ENCODE measurements at regions not wholly inside any gene's neighbourhood (a gene's known extent, or its start where the extent isn't known, plus 50 kb on each side); places are given as distances from the start of the nearest gene placed in this dataset.

DNA sequence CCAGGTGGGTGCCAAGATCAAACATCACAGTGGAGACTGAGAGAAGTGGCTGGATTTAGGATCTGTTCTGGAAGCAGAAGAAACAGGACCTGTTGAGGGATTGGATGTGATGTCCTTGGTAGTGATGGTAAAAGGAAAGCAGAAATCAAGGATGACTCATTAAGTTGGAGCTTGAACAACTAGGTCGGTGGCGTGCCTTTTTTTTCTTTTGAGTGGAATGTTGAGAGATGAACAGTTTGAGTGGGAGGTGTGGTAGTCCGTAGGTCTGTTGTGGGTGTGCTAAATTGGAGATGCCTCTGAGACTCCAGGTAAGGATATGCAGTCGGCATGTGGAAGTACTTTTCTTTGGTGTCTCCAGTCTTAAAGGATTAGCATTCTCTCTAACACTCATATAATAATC lies 92.1 kb upstream of the IL12B start:
- peak in 1 of 51 donors; percentile 13 for DNase-seq

DNA sequence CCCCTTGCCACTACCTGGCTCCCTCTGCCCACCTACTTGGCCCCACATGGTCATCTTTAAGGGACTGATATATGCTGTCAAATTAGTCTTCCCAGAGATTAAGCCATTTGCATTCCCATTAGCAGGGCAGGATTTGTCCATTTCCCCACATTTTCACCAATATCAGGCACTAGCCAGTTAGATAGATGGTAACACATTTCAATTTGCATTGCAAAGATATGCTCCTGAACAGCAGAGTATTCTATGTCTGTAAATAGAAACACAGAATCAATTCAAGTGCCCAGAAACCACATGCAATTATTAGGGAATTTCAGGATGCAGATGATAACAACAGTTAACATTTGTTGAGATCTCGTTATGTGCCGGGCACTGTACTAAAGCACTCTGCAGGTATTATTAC lies 92.6 kb upstream of the IL12B start:
- DNase-seq, result no peak

DNA sequence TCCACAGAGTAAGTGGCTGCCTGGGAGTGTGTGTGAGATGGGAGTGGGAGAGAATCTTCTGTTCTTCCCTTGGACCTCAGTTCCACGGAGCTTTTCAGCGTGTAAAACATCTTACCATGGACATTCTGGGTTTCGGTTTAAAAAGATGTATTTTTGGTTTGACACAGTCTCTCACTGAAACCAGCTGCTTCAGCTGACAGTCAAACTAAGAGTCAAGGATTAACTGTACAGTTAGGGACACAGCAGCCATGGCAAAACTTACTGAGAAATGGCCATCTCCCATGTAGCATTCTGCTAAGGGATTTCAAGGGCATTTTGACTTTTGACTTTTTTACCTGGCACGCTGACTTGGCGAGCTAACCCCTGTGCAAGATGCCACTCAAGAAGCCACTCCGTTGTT lies 93.8 kb upstream of the IL12B start:
- no peak for DNase-seq

DNA sequence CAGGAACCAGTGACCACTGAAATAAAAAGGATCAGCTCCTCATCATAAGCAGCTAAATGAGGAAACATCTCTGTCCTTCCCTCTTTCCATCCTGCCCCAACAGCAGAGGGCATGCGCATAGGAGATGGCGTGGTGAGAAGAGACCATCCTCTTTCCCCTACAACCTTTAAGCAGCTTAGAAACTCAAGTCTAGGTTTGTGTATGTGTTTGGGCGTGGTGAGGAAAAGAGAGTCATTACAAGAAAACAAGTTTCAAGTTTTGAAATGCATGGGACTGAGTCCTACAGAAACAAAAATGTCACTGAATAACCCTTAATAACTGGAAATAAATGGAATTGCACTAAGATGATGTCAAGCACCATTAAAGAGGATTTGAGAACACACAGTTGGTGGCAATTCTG lies 96.4 kb upstream of the IL12B start:
- no peak for DNase-seq

DNA sequence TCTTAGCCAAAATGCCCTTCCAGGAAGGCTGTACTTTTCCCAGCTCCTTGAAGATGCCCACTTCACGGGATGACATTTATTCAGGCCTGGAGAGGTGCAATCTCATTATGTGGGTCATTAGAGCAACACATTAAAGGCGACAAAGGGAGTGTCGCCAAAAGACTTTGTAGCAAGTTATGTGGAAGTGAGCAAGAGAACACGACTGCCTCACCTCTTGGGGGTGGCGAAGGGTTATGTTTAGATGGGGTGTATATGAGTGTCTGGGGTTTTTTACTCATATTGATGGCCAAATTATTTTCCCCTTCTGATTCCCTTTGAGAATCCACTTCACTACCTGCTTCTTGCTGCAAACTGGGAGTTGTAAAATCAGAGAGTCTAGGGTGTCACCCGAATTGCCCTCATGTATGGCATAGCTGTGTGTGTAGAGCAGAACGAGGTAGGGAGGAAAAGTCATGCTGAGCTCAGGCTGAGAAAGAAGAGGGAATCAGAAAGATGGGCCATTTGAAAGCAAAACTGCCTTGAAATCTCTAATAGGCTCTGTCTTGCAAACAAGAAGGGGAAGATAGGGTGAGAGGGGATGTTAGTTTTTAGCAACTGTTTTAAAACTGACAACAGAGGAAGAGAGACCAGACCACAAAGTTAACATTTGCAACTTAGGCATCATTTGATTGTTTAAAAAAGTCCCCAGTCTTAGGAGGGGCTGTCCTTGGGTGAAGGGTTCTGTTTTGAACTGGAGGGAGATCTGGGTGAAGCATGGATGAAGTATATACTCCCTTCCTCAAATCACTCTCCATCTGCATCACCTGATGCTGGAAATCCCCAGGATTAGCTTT lies 97.1 kb upstream of the IL12B start:
- no peak for DNase-seq

DNA sequence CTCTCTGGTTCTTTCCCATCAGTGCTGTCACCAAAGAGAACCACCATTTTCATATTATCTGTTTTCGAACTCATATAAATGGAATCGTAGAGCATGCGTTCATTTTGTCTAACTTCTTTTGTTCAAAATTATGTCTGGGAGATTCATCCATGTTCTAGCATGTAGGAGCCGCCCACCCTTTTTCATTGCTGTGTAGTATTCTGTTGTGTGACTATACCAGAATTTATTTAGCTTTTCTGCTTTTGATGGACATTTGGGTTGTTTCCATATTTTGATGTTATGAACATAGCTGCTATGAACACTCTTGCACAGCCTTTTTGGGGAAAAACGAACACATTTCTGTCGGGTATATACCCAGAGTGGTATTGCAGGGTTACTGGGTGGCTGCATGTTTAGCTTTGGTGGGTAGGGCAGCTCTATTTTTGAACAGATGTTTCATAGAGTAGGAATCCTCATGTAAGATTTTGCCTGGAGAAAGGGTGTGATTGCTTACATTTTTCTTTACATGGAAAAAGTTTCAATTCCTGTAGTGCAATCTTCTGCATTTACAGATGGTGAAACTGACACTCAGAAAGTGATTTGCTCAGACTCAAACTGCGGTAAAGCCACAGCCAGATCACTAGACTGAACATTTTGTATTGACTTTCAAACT lies 100.2 kb upstream of the IL12B start:
- DNase-seq, result no peak

DNA sequence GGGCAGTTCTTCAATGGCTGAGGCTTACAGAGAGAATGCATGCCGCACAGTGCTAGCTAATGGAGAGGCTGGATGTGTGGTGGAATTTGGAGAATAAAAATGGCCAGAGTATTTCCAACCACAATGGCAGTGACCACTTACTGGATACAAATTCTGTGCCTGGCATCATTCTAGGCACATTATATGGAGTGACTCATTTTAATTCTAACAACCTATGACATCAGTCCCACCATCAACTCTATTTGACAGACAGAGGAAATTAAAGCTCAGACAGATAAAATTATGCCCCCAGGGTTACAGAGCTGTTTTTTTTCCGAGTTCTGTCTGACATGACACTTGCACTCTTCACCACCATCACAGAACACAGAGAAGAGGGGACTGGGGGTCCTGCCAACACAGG lies 105.6 kb upstream of the IL12B start:
- DNase-seq, result no peak

DNA sequence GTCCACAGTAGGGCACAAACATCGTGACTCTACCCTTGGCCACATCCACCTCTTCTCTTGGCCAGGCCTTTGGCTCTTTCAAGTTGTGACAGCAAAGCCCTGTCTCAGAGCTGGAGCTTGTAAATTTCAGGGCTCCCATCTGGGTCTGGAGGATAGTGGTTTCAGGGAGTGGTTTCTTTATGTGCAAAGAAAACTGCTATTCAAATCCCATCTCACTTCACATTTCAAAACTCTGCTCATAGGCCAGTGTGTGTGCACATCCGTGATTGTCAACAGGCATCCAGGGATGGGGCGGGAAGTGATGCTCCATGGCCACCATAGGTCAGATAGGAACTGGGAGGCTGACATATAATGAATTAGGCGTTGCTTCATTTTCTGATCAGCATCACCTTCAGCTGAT lies 107.8 kb upstream of the IL12B start:
- no peak for DNase-seq

DNA sequence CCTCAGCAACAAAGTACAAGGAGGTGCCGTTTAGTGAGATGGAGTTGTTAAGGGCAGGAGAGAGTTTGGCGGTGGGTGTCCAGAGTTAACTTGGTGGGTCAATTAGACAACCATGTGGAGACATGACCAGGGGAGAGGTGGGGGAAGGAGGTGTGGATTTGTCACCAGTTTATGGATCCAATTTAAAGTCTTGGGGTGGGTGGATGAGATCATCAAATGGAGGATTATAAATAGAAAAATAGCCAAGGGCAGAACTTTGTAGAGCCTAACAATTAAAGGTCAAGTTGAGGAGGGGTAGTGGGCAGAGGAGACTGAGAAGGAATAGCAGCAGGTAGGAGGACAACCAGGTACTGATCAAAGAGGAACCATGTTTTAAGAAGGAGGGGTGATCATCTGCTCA lies 108.7 kb upstream of the IL12B start:
- DNase-seq, result no peak

DNA sequence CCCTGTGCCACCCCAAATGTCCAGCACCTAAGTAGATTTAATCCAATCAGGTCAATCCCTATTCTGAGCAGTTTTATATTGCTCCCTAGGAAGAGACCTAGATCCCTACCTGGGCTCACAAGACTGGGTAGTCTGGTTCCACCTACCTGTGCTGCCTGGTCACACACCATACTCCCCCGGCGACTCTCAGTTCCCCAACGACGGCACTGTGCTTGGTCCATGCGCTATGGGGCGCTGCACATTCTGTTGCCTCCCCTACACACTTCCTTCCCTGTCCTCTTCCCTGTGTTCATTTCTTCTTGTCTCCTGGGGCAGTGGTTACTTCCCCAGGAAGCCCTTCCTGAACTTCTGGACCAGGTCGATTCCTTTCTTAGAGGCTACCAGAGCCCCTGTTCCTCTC lies 109.9 kb upstream of the IL12B start:
- DNase-seq, result no peak

DNA sequence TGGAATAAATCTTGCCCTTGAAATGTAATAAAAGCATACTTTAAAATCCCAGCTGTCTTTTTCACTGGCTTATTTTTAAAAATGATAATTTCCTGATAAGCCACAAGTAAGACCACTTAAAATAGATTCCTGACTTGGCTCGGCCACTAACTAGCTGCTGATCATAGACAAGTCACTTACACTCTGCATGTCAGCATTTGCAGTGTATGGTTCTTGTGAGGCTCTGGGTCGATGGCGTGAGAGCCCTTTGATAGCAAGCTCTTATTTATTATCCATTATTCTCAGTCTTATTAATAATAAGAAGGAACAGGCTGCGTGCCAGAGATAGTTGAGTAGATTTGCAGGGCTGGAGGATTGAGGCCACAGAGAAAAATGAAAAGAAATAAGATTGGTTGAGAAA lies 110.7 kb upstream of the IL12B start:
- DNase-seq, result no peak

DNA sequence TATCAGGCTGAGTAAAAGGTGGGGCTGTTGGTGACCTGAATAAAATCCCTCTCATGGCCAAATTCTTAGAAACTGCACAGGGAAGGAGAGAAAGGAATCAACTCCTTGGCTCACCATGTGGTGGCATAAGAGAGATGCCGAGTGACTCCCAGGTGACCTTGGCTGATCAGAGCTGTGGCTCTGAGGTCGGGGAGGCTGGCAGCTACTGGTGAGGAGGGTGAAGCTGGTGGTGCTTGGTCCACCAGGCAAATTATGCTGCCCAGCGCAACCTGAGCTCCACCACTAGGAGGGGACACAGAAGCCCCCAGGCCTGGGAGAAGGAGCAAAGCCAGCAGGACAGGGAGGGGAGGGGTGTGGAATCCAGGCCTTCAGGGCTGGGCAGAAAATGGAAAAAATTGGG lies 111.2 kb upstream of the IL12B start:
- no peak for DNase-seq

DNA sequence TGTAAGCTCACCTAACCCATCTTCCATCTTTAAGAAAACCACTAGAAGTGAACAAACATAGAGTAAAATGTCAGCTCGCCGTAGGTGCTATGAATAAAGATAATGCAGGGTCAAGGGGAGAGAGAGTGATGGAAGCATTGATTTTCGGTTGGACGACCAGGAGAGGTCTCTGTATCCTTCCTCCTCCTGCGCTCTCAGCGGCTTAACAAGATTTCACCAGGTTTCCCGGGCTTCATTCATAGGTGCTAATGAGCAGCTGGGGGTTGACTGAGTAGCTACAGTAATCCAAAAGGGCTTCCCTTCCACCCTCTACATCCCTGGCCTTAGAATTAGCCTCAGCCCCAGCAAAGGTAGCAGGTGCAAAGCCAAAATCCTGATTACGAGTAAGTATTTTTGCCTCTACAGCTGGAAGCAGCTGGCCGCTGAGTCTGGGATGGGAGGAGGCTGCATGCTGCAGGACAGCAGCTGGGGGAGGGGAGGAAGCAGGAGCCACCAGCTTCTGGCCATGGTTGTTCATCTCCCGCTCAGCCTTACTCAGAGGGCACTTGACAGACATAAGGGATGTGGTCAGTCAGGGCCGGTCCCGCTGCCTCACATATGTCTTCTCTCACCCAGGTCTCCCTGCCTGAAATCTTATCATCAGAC lies 112.0 kb upstream of the IL12B start:
- DNase-seq, result no peak

DNA sequence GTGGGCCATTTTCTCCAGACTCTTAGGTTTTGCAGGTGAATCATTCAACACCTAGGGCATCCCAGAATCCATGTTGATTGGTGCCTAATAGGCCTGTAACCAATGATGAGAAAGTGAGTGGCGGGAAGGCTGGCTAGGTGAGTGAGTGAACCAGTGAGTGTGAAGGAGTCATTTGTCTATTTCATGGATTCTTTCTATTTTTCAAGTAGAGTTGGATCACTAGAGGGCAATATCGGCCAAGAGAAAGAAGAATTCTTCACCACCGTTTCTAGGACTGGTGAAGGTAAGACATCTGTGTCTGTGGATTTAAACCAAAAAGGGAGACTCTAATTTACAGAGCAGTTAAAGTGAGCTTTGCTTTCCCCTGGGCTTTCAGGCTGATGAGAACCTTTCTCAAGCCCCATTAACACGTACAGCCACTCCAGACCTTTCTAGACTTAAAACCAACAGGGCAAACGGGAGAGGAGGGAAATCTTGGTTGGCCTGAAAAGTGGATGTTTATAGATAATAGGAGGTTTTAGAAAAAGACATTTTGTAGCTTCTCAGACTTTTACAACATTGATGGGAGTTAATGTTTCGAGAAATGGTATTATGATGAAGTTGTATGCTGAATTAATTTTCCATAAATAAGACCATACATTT lies 114.3 kb upstream of the IL12B start:
- DNase-seq, result peak in 2 of 51 donors; percentile 1 to 41

DNA sequence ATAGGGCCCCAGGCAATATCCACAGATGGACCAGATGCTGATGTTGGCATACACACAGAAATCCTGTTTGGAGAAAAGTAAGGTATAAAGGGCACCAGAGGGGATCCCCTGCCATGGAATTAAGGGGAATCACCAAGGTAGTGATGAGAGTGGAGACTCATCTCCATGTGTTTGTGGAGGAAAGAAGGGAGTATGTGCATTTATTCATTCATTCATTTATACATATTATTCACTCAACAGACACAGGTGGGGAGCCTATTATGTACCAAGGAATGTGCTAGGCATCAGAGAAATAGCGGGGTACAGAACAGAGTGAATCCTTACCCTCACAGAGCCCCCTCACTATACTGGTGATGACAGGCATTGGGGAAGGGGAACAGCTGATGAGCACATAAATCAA lies 116.8 kb upstream of the IL12B start:
- no peak for DNase-seq

DNA sequence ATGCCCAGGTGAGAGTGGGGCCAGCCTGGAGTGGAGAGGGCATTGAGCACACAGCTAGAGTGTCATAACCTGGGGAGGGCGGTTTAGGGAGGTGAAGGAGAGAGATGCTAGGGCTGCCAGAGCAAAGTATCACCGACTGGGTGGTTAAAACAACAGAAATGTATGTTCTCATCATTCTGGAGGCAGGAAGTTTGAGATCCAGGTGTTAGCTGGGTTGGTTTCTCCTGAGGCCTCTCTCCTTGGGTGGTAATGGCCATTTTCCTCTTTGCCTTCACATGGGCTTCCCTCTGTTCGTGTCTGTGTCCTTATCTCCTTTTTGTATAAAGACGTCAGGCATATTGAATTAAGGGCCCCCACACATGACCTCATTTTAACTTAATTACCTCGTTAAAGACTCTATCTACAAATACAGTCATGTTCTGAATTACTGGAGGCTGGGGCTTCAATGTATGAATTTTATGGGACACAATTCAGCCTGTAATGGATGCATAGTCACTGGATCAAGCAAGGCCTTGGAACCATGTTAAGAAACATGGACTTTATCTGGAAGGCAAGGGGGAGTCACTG lies 118.6 kb upstream of the IL12B start:
- DNase-seq, result no peak

DNA sequence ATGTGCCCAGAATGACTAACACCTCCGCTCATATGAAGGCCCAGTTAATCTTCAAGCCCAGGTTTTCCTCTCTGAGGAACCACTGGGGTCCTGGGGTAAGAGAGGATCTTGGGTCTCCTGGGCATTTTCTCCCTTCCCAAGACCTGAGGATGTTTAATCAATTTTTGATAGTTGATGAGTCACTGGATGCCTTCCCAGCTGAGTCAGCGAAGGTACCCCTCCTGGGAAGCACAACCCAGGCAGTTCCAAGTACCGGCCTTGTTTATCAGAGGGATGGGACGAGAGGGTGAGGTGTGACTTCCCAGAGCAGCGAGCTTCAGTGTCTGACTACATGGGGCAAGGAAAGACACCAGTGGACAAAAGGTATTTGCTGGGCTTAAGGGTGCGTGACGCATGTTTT lies 119.6 kb upstream of the IL12B start:
- no peak for DNase-seq

DNA sequence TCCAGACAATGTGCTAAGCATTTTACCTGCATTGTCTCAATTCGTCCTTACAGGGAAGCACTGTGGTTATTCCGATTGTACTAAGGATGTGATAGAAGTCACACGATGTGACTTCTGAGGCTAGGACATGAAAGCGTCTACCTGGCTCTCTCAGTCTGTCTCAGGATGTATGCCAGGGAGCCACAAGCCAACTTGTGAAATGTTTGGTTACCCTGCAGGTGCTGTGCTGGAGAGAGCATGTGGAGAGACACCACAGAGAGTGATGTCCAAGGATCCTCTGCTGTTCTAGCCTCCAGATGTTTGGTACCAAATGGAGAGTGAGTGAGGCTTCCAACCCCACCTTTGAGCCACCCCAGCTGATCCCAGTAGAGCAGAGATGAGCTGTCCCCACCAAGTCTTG lies 120.1 kb upstream of the IL12B start:
- DNase-seq, result no peak

DNA sequence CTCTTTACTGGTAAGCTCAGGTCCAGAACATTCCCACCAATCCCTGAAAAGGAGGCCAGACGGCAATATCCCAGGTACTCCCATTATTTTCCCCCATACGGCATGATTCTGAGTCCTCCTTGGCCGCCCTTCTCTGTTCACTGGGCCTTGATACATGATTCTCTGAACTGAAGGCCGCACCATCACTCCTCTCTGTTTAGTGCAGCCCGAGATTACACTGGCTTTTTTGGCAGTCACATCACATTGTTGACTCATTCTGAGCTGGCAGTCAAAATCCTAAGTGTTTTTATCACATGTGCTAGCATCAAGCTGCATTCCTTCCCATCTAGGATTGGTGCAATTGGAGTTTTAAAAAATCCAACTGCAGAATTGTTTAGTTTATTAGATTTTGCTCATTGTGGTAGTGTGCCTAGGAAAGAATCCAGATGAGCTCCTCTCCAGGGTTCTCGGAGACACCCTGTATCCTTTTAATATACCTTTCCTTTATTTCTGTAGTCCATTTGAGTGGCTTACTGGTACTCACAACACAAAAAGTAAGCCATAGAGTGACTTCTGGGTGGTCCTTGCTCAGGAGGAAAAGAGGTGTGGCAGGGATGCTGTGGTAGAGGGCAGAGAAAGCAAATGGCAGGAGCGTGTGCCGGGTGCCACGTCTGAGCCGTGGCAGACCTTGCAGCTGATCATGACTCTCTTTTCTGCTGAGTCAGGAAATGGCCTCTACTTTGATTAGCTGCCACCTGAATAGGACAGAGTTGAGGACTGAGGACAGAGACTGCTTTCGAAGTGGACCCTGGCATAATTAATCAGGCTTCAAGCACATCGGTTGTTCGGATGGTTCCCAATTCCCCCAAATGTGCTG lies 121.1 kb upstream of the IL12B start:
- peak in 1 of 51 donors; percentile 36 for DNase-seq

DNA sequence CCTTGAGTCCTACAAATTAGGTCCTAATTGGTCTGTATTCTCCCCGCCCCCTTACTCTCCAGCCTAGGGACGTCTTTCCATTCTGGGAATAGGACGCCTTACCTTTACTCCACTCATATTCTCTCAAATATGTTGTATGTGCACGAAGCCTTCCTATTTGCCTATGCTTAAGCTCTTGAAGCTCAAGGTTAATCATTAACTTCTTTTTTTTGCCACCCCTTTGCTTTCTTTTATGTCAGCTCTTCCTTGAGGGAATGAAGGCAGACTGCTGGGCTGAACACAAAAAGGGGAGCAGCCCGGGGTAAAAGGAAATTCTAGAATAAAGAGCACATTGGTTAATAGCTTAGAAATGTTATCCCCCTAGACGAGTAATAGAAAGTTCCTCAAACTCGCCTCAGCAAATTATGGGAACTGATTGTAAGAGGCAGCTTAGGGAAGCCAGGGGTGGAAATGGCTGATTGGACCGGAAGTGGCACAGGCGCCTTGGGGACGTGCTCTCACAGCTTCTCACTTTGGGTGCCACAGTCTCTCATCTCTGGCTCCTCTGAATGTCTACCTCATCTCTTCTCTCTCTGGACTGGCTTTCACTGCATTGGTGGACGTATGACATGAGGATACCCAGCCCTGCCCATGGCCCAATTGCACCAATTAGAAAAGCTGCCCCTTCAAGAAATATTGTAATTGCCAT lies 122.3 kb upstream of the IL12B start:
- DNase-seq, result peak in 1 of 51 donors; percentile 5
